ENCODE measurements at regions not wholly inside any gene's neighbourhood (a gene's known extent, or its start where the extent isn't known, plus 50 kb on each side); places are given as distances from the start of the nearest gene placed in this dataset.

DNA sequence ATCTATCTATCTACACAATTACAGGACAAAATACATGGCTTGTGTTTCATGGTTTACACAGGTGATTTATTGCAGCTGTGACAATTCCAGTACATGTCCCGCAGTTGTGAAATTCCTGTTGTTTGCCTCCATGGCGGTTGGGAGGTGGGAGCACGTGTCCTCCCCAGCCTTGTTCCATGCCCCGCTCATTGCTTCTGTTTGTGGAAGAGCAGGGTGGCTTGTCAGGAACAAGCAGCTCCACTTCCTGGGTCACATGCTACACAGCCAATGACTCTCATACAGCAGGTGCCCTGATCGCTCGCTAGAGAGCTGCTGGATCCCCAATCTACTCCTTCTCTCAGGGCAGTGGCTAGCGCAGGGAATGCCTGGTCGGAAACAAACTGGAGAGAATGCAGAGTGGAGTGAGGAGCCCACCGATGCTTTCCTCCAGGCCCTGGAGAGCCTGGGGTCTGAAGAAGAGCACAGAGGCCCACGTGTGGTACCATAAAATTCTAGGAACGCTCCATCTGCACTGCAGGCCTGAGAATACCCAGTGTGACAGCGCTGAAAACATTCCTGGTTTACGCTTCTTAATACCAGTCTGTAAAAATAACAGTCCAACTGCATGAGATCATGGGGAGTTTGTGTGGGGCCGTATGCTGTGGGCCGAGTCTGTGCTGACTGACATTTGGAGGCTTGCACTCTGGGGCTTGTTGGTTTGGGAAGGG is 270.6 kb upstream of the RGMA start:
- no peak overlapping the region for H2AK5ac ChIP-seq (ENCODE audit: low read depth, low read length)
- BruUV-seq (replicated peaks), result no TSS peak
- H2AK9ac ChIP-seq (replicated peaks; ENCODE audit: low read depth, low read length, poor library complexity), result no peak overlapping the region
- no peak for TF ChIP-seq FOS (IDR thresholded peaks at IDR 0.05; ENCODE audit: low read depth, low read length)
- H3K56ac ChIP-seq (ENCODE audit: extremely low read depth, insufficient read depth, low read length), result no peak overlapping the region
- no peaks in the 10 kb centered on the region for H3K27me3 ChIP-seq (ENCODE audit: control insufficient read depth, insufficient read depth, low read length)
- H3K18ac ChIP-seq (ENCODE audit: low read depth, low read length), result no peak overlapping the region
- H3K79me1 ChIP-seq (ENCODE audit: low read depth in 1 of 2, low read length in 2 of 2), result no peaks in the 10 kb centered on the region
- H4K91ac ChIP-seq (ENCODE audit: insufficient read depth, low read depth, low read length), result no peak overlapping the region
- H3K9me3 ChIP-seq (ENCODE audit: control insufficient read depth, insufficient read depth, low read length), result peaks cover 41% of the 10 kb centered on the region
- no peak overlapping the region for H3K4me2 ChIP-seq (ENCODE audit: low read depth, low read length)
- H3K14ac ChIP-seq (replicated peaks; ENCODE audit: low read depth, low read length), result no peak overlapping the region
- dilution Hi-C loops (cut with HindIII; ENCODE audit: low sequenced_read_pairs, unreplicated experiment) (no loop called here), intact Hi-C loops (cut with micrococcal nuclease) (no loop called here), in situ Hi-C loops (cut with MboI; ENCODE audit: low sequenced_read_pairs) (no loop called here)
- H3K9ac ChIP-seq (ENCODE audit: low read depth, low read length), result no peak overlapping the region
- H2BK120ac ChIP-seq (ENCODE audit: low read depth, low read length), result no peak overlapping the region
- DNase-seq, result no peak
- H3K27ac ChIP-seq (ENCODE audit: insufficient read depth, low read length), result no peak overlapping the region
- no peak overlapping the region for H3K23ac ChIP-seq (ENCODE audit: low read depth, low read length)
- ChIA-PET POLR2A (ENCODE audit: unreplicated experiment) (no interaction called here), CTCF (no interaction called here)
- no peak overlapping the region for H2BK5ac ChIP-seq (ENCODE audit: low read depth, low read length, poor library complexity, severe bottlenecking)
- H4K5ac ChIP-seq (ENCODE audit: low read depth, low read length), result no peak overlapping the region
- no peak overlapping the region for H2AFZ ChIP-seq (replicated peaks; ENCODE audit: low read length, poor library complexity)
- no peak overlapping the region for H2BK20ac ChIP-seq (ENCODE audit: low read depth, low read length)
- ATAC-seq (ENCODE audit: low read depth), result no peak
- no peaks in the 10 kb centered on the region for H4K20me1 ChIP-seq (ENCODE audit: insufficient read depth, low read length)
- 50% methylated on average over 2 of the region's 15 CpGs; no CpG with 5 or more reads in 1 of the 2 experiments for WGBS, 2 experiments (ENCODE audit: extremely low coverage in 2 of 2, insufficient read length in 1 of 2)
- no peaks in the 10 kb centered on the region for H3K9me1 ChIP-seq (ENCODE audit: insufficient read depth, low read length)
- no peak overlapping the region for H4K8ac ChIP-seq (ENCODE audit: low read depth in 2 of 2, low read length in 2 of 2)
- no peaks in the 10 kb centered on the region for H3K36me3 ChIP-seq (ENCODE audit: control insufficient read depth, insufficient read depth, low read length)
- no peak overlapping the region for H3K4me3 ChIP-seq (ENCODE audit: insufficient read depth, low read depth, low read length)
- H3K4me1 ChIP-seq (ENCODE audit: control insufficient read depth, insufficient read depth, low read length), result no peaks in the 10 kb centered on the region
- H3K4ac ChIP-seq (ENCODE audit: low read depth, low read length), result no peak overlapping the region
- H2BK15ac ChIP-seq (ENCODE audit: low read depth, low read length), result no peak overlapping the region
